H1 (cell line): ENCODE measurements at regions not wholly inside any gene's neighbourhood (a gene's known extent, or its start where the extent isn't known, plus 50 kb on each side); places are given as distances from the start of the nearest gene placed in this dataset.

ENCODE experiments used
- CTCF ChIA-PET: fragments of 300-600 bp; sonication (Branson Sonifier 250); formaldehyde crosslinking; loops from one replicate; lab custom pipeline; 2021; ENCODE audit not compliant: partially characterized antibody; lab: Charles Lee
- POLR2A ChIA-PET: fragments of 300-600 bp; sonication (Branson Sonifier 250); formaldehyde crosslinking; loops from one replicate; lab custom pipeline; 2021; ENCODE audit warnings: inconsistent platforms; ENCODE audit not compliant: partially characterized antibody; lab: Charles Lee
- DNase-seq, 2 experiments: peaks; one replicate each; pipeline versions ENCODE4 v3.0.0 to v3.0.0-alpha.2; 2010 to 2022; ENCODE audit warnings: low spot score in 2 of 2, low read depth in 1 of 2, mixed read lengths in 1 of 2
- FAIRE-seq: peaks from 2 replicates; lab custom pipeline; 2011; peaks lifted over from hg19 to GRCh38; lab: Jason Lieb, UNC
- H2AFZ ChIP-seq: 2 replicates; pipeline ENCODE4 v1.8.1; 2012; ENCODE audit warnings: low read length, inconsistent platforms
- H2AK5ac ChIP-seq: 2 replicates; pipeline ENCODE4 v1.6.1; 2013; ENCODE audit warnings: low read depth, low read length
- H2BK120ac ChIP-seq: replicated peaks from 2 replicates; pipeline ENCODE3; 2013; ENCODE audit warnings: low read depth, low read length, inconsistent platforms
- H2BK12ac ChIP-seq: 2 replicates; pipeline ENCODE4 v1.6.1; 2013; ENCODE audit warnings: low read depth, low read length
- H2BK15ac ChIP-seq: 2 replicates; pipeline ENCODE4 v1.6.1; 2013; ENCODE audit warnings: low read length
- H2BK20ac ChIP-seq: 2 replicates; pipeline ENCODE4 v1.6.1; 2013; ENCODE audit warnings: low read length
- H2BK5ac ChIP-seq: 2 replicates; pipeline ENCODE4 v1.6.1; 2013; ENCODE audit warnings: low read depth, low read length
- H3K14ac ChIP-seq: 2 replicates; pipeline ENCODE4 v1.6.1; 2013; ENCODE audit warnings: inconsistent platforms; ENCODE audit not compliant: insufficient read length
- H3K18ac ChIP-seq: 2 replicates; pipeline ENCODE4 v1.6.1; 2013; ENCODE audit warnings: low read length; ENCODE audit errors: extremely low read depth
- H3K23ac ChIP-seq: 2 replicates; pipeline ENCODE4 v1.6.1; 2013; ENCODE audit warnings: inconsistent platforms; ENCODE audit not compliant: insufficient read length
- H3K23me2 ChIP-seq: 2 replicates; pipeline ENCODE4 v1.6.1; 2013; ENCODE audit warnings: low read depth, low read length
- H3K27ac ChIP-seq: 2 replicates; pipeline ENCODE4 v1.6.1; 2011; ENCODE audit warnings: low read depth, low read length, inconsistent platforms
- H3K27me3 ChIP-seq, 4 experiments: replicated peaks in 1 of 4; 1 replicate in 1 of 4; 2 replicates in 3 of 4; pipeline versions ENCODE4 v1.6.1 to v1.8.1; 2011 to 2013; ENCODE audit warnings: low read length in 3 of 4, mild to moderate bottlenecking in 3 of 4, inconsistent platforms in 2 of 4, mixed read lengths in 2 of 4, moderate library complexity in 1 of 4; ENCODE audit not compliant: control insufficient read depth in 3 of 4, insufficient read depth in 3 of 4; ENCODE audit errors: extremely low read depth in 1 of 4
- H3K36me3 ChIP-seq, 4 experiments: 2 replicates each; pipeline versions ENCODE4 v1.6.1 to v1.8.1; 2011 to 2013; ENCODE audit warnings: mild to moderate bottlenecking in 4 of 4, low read length in 3 of 4, moderate library complexity in 2 of 4, control low read depth in 1 of 4, inconsistent platforms in 1 of 4; ENCODE audit not compliant: insufficient read depth in 4 of 4, control insufficient read depth in 2 of 4
- H3K4ac ChIP-seq: replicated peaks from 2 replicates; pipeline ENCODE3; 2013; ENCODE audit warnings: low read length, low read depth, mixed read lengths, inconsistent platforms; ENCODE audit not compliant: insufficient read length
- H3K4me1 ChIP-seq, 4 experiments: replicated peaks in 1 of 4; 1 replicate in 1 of 4; 2 replicates in 3 of 4; pipeline versions ENCODE4 v1.6.1 to v1.8.1; 2011 to 2013; ENCODE audit warnings: low read length in 3 of 4, inconsistent platforms in 2 of 4, mixed read lengths in 1 of 4; ENCODE audit not compliant: insufficient read depth in 4 of 4, control insufficient read depth in 3 of 4
- H3K4me2 ChIP-seq, 2 experiments: 2 replicates each; pipeline versions ENCODE4 v1.6.1 to v1.8.1; 2011 to 2013; ENCODE audit warnings: low read depth in 2 of 2, low read length in 2 of 2, control low read depth in 1 of 2, inconsistent platforms in 1 of 2, mild to moderate bottlenecking in 1 of 2; ENCODE audit not compliant: insufficient read depth in 1 of 2
- H3K4me3 ChIP-seq, 4 experiments: fragments of 200-600, 300-600 bp in 1 of 4; sonication (generic), shearing (Covaris generic), sonication (Bioruptor Twin) in 1 of 4; 2 replicates each; pipeline versions ENCODE4 v1.5.1 to v1.8.1; 2011 to 2016; ENCODE audit warnings: low read length in 4 of 4, low read depth in 3 of 4, control low read depth in 2 of 4, inconsistent platforms in 2 of 4, mild to moderate bottlenecking in 2 of 4, mixed read lengths in 1 of 4, moderate library complexity in 1 of 4; ENCODE audit not compliant: insufficient read depth in 2 of 4; ENCODE audit errors: extremely low read depth in 1 of 4
- H3K56ac ChIP-seq: replicated peaks from 2 replicates; pipeline ENCODE3; 2013; ENCODE audit warnings: low read depth, mild to moderate bottlenecking, mixed read lengths, low read length, inconsistent platforms; ENCODE audit not compliant: insufficient read length
- H3K79me1 ChIP-seq: 2 replicates; pipeline ENCODE4 v1.6.1; 2013; ENCODE audit warnings: low read depth, low read length, control low read depth
- H3K79me2 ChIP-seq, 2 experiments: 2 replicates each; pipeline versions ENCODE4 v1.6.1 to v1.8.1; 2012 to 2013; ENCODE audit warnings: low read length in 2 of 2, mild to moderate bottlenecking in 2 of 2, inconsistent platforms in 1 of 2; ENCODE audit not compliant: insufficient read depth in 2 of 2, control insufficient read depth in 1 of 2
- H3K9ac ChIP-seq, 4 experiments: replicated peaks in 1 of 4; 1 replicate in 1 of 4; 2 replicates in 3 of 4; pipeline versions ENCODE4 v1.6.1 to v1.8.1; 2011 to 2013; ENCODE audit warnings: low read depth in 3 of 4, low read length in 3 of 4, control low read depth in 2 of 4, mild to moderate bottlenecking in 2 of 4, moderate library complexity in 2 of 4, inconsistent platforms in 1 of 4; ENCODE audit errors: extremely low read depth in 1 of 4
- H3K9me3 ChIP-seq, 2 experiments: 2 replicates each; pipeline versions ENCODE4 v1.6.1 to v1.8.1; 2012 to 2013; ENCODE audit warnings: mild to moderate bottlenecking in 2 of 2, moderate library complexity in 2 of 2, control low read depth in 1 of 2, inconsistent platforms in 1 of 2, low read depth in 1 of 2, low read length in 1 of 2, mixed read lengths in 1 of 2; ENCODE audit not compliant: insufficient read depth in 2 of 2
- H4K20me1 ChIP-seq, 2 experiments: replicated peaks in 1 of 2; 2 replicates each; pipeline versions ENCODE3 to v1.8.1; 2011 to 2013; ENCODE audit warnings: inconsistent platforms in 2 of 2, low read length in 2 of 2, mild to moderate bottlenecking in 1 of 2; ENCODE audit not compliant: insufficient read depth in 2 of 2, control insufficient read depth in 1 of 2
- H4K5ac ChIP-seq: 2 replicates; pipeline ENCODE4 v1.6.1; 2013; ENCODE audit warnings: low read length, low read depth, mixed read lengths, inconsistent platforms; ENCODE audit not compliant: insufficient read length
- H4K8ac ChIP-seq: 2 replicates; pipeline ENCODE4 v1.8.0; 2013; ENCODE audit warnings: mild to moderate bottlenecking, moderate library complexity, low read length, inconsistent platforms; ENCODE audit not compliant: insufficient read depth; ENCODE audit errors: extremely low read depth
- H4K91ac ChIP-seq: replicated peaks from 2 replicates; pipeline ENCODE3; 2013; ENCODE audit warnings: low read length, mixed read lengths, inconsistent platforms; ENCODE audit not compliant: insufficient read length
- KDM5A ChIP-seq: fragments of 200-600 bp; IDR thresholded peaks from 2 replicates; pipeline ENCODE4 v1.7.1; 2012; ENCODE audit warnings: mild to moderate bottlenecking, low read length, inconsistent platforms, mixed read lengths
- RAD21 ChIP-seq, 2 experiments: IDR thresholded peaks in 1 of 2; conservative IDR thresholded peaks in 1 of 2; 2 replicates each; pipeline ENCODE4 v1.6.1; 2011; ENCODE audit warnings: low read depth in 2 of 2, low read length in 2 of 2, improper control_type of control experiment in 1 of 2, inconsistent platforms in 1 of 2, mild to moderate bottlenecking in 1 of 2, moderate library complexity in 1 of 2
- RNF2 ChIP-seq: fragments of 200-900, 300-1000 bp; sonication (generic); IDR thresholded peaks from 2 replicates; pipeline ENCODE4 v1.7.1; 2016; ENCODE audit warnings: borderline replicate concordance, low read depth, mild to moderate bottlenecking, antibody characterized with exemption, low read length; ENCODE audit not compliant: poor library complexity, severe bottlenecking; ENCODE audit errors: missing control alignments
- TAF7 ChIP-seq: optimal IDR thresholded peaks from 2 replicates; pipeline ENCODE3; 2011; ENCODE audit warnings: low read depth, mild to moderate bottlenecking, inconsistent platforms, low read length, moderate library complexity, borderline replicate concordance
- ZNF274 ChIP-seq: IDR thresholded peaks from 2 replicates; pipeline ENCODE4 v1.7.0; 2012; ENCODE audit warnings: low read length, borderline replicate concordance; ENCODE audit errors: extremely low read depth
- WGBS, 2 experiments: shearing (Covaris generic) in 1 of 2; methylation state at CpG; one replicate each; pipeline versions ENCODE4 v1.1.6 to v1.1.7; 2013 to 2015; ENCODE audit warnings: low lambda C conversion rate in 2 of 2, mixed read lengths in 2 of 2, inconsistent platforms in 1 of 2, low coverage in 1 of 2, missing lambda C conversion rate in 1 of 2; ENCODE audit not compliant: insufficient replicate concordance in 2 of 2, insufficient coverage in 1 of 2, insufficient read length in 1 of 2; ENCODE audit errors: extremely low coverage in 1 of 2, missing lambda C conversion rate in 1 of 2; 5-methylcytosine and 5-hydroxymethylcytosine counted together
- TF ChIP-seq, protein P1 (sequence below), 3 experiments: IDR thresholded peaks; 1 replicate in 2 of 3; 2 replicates in 1 of 3; pipeline versions ENCODE4 v1.5.1 to v1.6.1; 2011; ENCODE audit warnings: low read length in 3 of 3, mild to moderate bottlenecking in 3 of 3, inconsistent platforms in 2 of 3, low read depth in 1 of 3, moderate library complexity in 1 of 3; ENCODE audit not compliant: insufficient read depth in 1 of 3; ENCODE audit errors: control extremely low read depth in 1 of 3

DNA sequence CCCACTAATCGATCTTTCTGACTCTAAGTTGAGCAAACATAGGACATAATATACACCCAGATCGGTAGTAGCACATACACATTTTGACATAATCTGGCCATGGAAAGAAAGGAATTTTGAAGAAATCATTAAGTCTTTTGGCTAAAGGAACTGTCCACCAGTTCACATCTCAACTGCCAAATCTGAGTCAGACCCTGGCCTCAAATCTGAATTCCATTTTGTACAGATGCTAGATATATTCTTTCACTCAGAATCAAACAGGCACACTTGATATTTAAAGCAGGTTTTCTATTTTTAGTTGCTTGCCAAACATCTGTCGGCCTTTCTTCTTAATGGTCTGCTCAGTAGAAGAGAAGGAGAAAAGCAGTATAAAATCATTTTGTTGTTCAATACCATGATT is 281.8 kb downstream of the BARHL2 start (continued):
- TF ChIP-seq TAF7 = no peak

DNA sequence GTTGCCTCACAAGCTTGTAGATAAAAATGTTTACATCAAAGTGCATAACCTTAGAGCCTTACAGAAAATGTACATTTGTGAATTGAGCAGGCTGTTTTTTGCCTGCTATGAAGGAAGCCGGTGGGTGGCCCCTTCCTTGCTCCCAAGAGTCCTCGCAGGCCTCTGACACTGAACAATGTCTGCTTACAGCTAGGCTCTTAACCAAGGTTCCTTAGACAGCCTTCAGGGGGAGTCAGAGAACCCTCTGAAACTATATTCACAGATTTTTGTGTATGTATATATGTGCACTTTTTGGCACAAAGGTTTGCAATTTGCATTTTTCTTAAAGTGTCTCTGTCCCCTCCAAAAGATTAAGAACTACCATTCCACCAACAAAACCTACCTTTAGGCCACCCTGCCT is 282.6 kb downstream of the BARHL2 start:
- H3K79me2 ChIP-seq = no peaks in the 10 kb centered on the region
- WGBS, 2 experiments = 80% methylated on average over 2 of the region's 2 CpGs; no CpG with 5 or more reads in 1 of the 2 experiments
- H3K23me2 ChIP-seq = no peaks in the 10 kb centered on the region
- DNase-seq (no peak), FAIRE-seq (no peak)
- H2BK120ac ChIP-seq = no peak overlapping the region
- H3K9ac ChIP-seq = no peak overlapping the region
- no peak overlapping the region for H3K27ac ChIP-seq
- no peak overlapping the region for H3K4ac ChIP-seq
- POLR2A ChIA-PET = no interaction called here
- no peaks in the 10 kb centered on the region for H4K20me1 ChIP-seq
- no peak overlapping the region for H2BK12ac ChIP-seq
- H2BK15ac ChIP-seq = no peak overlapping the region
- no peak overlapping the region for H4K91ac ChIP-seq
- CTCF ChIA-PET = interaction anchor here (0.6 to 2.4 kb wide), 29 partner anchors 12 to 353 kb away, joined by 3 to 16 read pairs (median 4); no protein-coding TSS in a partner anchor
- no peaks in the 10 kb centered on the region for H3K9me3 ChIP-seq
- H4K5ac ChIP-seq = no peak overlapping the region
- no peak overlapping the region for H2BK20ac ChIP-seq
- no peak overlapping the region for H3K4me2 ChIP-seq
- no peaks in the 10 kb centered on the region for H3K27me3 ChIP-seq
- no peak overlapping the region for H2AK5ac ChIP-seq
- no peak overlapping the region for H3K23ac ChIP-seq
- no peak overlapping the region for H3K18ac ChIP-seq
- no peak overlapping the region for H3K4me3 ChIP-seq
- H3K4me1 ChIP-seq = no peaks in the 10 kb centered on the region
- no peak overlapping the region for H4K8ac ChIP-seq
- H2BK5ac ChIP-seq = no peak overlapping the region
- no peaks in the 10 kb centered on the region for H3K79me1 ChIP-seq
- no peak overlapping the region for H2AFZ ChIP-seq
- no peak overlapping the region for H3K56ac ChIP-seq
- no peaks in the 10 kb centered on the region for H3K36me3 ChIP-seq
- H3K14ac ChIP-seq = no peak overlapping the region
- TF ChIP-seq RNF2 (no peak), KDM5A (no peak), ZNF274 (no peak), RAD21 (IDR thresholded peaks at IDR 0.05 in 1 of 2, conservative IDR thresholded peaks at IDR 0.05 in 1 of 2; ENCODE audit: low read depth in 2 of 2, low read length in 2 of 2) (peak in 1 of 2 experiments; percentile 49; a peak in 3 of 4 replicates)
- TF ChIP-seq, protein P1, sequence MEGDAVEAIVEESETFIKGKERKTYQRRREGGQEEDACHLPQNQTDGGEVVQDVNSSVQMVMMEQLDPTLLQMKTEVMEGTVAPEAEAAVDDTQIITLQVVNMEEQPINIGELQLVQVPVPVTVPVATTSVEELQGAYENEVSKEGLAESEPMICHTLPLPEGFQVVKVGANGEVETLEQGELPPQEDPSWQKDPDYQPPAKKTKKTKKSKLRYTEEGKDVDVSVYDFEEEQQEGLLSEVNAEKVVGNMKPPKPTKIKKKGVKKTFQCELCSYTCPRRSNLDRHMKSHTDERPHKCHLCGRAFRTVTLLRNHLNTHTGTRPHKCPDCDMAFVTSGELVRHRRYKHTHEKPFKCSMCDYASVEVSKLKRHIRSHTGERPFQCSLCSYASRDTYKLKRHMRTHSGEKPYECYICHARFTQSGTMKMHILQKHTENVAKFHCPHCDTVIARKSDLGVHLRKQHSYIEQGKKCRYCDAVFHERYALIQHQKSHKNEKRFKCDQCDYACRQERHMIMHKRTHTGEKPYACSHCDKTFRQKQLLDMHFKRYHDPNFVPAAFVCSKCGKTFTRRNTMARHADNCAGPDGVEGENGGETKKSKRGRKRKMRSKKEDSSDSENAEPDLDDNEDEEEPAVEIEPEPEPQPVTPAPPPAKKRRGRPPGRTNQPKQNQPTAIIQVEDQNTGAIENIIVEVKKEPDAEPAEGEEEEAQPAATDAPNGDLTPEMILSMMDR (IDR thresholded peaks at IDR 0.05; ENCODE audit: control extremely low read depth in 1 of 3, insufficient read depth in 1 of 3, low read depth in 1 of 3, low read length in 3 of 3) = peak in 2 of 3 experiments; percentile 20 to 53; a peak in 1 of 4 replicates
